ENCODE measurements at regions not wholly inside any gene's neighbourhood (a gene's known extent, or its start where the extent isn't known, plus 50 kb on each side); places are given as distances from the start of the nearest gene placed in this dataset.

GRCh38 chr2:39994151-39994550 is 215.1 kb upstream of the THUMPD2 start:
- H3K4me3 ChIP-seq, result no peak overlapping the region
- H3K4me1 ChIP-seq, result no peaks in the 10 kb centered on the region
- no peaks in the 10 kb centered on the region for H3K9me3 ChIP-seq
- intact Hi-C loops (cut with DNase I), result no loop called here
- no peak for FAIRE-seq
- no peaks in the 10 kb centered on the region for H3K36me3 ChIP-seq
- TF ChIP-seq CTCF (IDR thresholded peaks at IDR 0.05), result no peak
- ATAC-seq, result no peak
- no peak overlapping the region for H3K27ac ChIP-seq
- DNase-seq, result no peak
- H3K27me3 ChIP-seq, result no peaks in the 10 kb centered on the region

- H3K4me1 ChIP-seq, result no peaks in the 10 kb centered on the region
- WGBS, 2 donors, result 35 to 38% methylated on average over 2 of the region's 2 CpGs
- intact Hi-C loops (cut with DNase I), result no loop called here
- DNase-seq, result no peak
- H3K4me3 ChIP-seq, result no peak overlapping the region
- H3K9me3 ChIP-seq, result no peaks in the 10 kb centered on the region
- no peaks in the 10 kb centered on the region for H3K36me3 ChIP-seq
- FAIRE-seq, result no peak
- H3K27me3 ChIP-seq, result no peaks in the 10 kb centered on the region
- ATAC-seq, result no peak
- no peak overlapping the region for H3K27ac ChIP-seq
- no peak for TF ChIP-seq CTCF (IDR thresholded peaks at IDR 0.05)
Measured at GRCh38 chr2:39991298-39991697, 212.2 kb upstream of the THUMPD2 start.

GRCh38 chr2:39990335-39990900 is 211.4 kb upstream of the THUMPD2 start:
- 50 to 57% methylated on average over 2 of the region's 2 CpGs for WGBS, 2 donors
- H3K9me3 ChIP-seq, result no peaks in the 10 kb centered on the region
- H3K27me3 ChIP-seq, result no peaks in the 10 kb centered on the region
- FAIRE-seq (no peak), DNase-seq (no peak), ATAC-seq (no peak)
- H3K36me3 ChIP-seq, result no peaks in the 10 kb centered on the region
- no peaks in the 10 kb centered on the region for H3K4me1 ChIP-seq
- no peak for TF ChIP-seq CTCF (IDR thresholded peaks at IDR 0.05)
- intact Hi-C loops (cut with DNase I), result no loop called here
- no peak overlapping the region for H3K4me3 ChIP-seq
- no peak overlapping the region for H3K27ac ChIP-seq

- no peak for ATAC-seq
- Histone ChIP-seq H3K27me3 (no peaks in the 10 kb centered on the region), H3K4me1 (no peaks in the 10 kb centered on the region), H3K9me3 (no peaks in the 10 kb centered on the region), H3K27ac (no peak overlapping the region), H3K4me3 (no peak overlapping the region), H3K36me3 (no peaks in the 10 kb centered on the region)
- no peak for FAIRE-seq
- no peak for TF ChIP-seq CTCF (IDR thresholded peaks at IDR 0.05)
- no peak for DNase-seq
- WGBS, 2 donors, result 29 to 42% methylated on average over 3 of the region's 3 CpGs
- intact Hi-C loops (cut with DNase I), result no loop called here
Measured at GRCh38 chr2:39989888-39990287, 210.8 kb upstream of the THUMPD2 start.

GRCh38 chr2:39981883-39982311 is 202.8 kb upstream of the THUMPD2 start:
- H3K4me1 ChIP-seq, result no peaks in the 10 kb centered on the region
- H3K27ac ChIP-seq, result no peak overlapping the region
- intact Hi-C loops (cut with DNase I), result no loop called here
- no peaks in the 10 kb centered on the region for H3K9me3 ChIP-seq
- H3K36me3 ChIP-seq, result no peaks in the 10 kb centered on the region
- H3K4me3 ChIP-seq, result no peak overlapping the region
- no peak for TF ChIP-seq CTCF (IDR thresholded peaks at IDR 0.05)
- 39 to 42% methylated on average over 3 of the region's 3 CpGs for WGBS, 2 donors
- no peaks in the 10 kb centered on the region for H3K27me3 ChIP-seq
- FAIRE-seq (no peak), ATAC-seq (no peak), DNase-seq (no peak)
